A172 (cell line): ENCODE measurements at regions not wholly inside any gene's neighbourhood (a gene's known extent, or its start where the extent isn't known, plus 50 kb on each side); places are given as distances from the start of the nearest gene placed in this dataset.

Experiments
- DNase-seq: peaks from one replicate; pipeline ENCODE4 v3.0.0-alpha.2; 2015; ENCODE audit warnings: low spot score

DNA sequence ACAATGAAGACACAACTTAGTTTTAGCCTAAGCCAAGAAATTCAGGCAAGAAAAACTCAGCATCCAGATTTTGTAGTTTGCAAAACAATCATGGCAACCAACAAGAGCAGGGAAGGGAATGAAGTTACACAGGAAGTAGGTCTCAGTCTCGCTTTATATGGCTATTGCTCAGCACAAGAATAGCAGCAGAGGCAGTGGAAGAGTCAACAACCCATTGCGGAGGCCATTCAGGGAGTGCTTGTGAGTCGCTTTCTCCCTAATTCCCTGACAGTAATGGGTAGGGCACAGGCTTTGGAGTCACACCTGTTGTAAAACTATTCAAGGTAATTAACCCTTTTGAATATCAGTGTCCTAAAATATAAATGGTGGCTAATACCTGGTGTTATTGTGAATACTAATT is 238.5 kb downstream of the HDGFL1 start:
- no peak for DNase-seq

DNA sequence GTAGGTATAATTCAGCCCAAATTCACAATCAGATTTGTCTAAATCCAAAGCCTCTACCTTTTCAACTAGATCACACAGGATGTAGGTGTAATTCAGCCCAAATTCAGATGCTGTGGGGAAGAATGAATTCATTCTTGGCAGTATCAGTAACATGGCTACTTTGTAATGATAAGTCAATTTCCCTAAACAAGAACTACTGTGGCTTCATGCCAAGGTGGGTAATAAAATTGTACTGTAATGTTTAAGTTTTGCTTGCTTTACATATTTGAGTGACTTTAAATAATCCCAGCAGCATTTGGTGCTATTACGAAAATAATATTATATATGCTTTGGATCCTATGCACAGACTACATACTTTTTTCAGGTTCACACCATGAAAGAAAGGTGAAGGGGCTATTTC is 239.1 kb downstream of the HDGFL1 start:
- no peak for DNase-seq

DNA sequence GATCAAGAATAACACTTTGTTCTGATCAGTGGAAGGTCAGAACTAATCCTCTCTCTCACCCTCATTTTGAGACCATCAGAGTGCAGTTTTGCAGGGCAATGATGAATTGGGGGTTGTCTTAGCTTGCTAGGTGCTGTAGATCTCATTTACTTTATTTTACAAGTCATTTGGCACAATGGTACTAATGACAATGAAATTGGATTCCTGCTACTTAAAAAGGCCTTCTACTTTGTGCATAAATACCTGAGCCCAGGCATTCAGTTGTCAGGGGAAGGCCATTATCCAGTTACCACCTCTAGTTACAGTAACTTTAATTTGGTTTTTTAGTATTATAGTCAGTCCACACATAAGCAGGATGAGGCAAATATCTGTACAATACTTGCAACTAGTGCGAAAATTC is 240.0 kb downstream of the HDGFL1 start:
- DNase-seq, result no peak

DNA sequence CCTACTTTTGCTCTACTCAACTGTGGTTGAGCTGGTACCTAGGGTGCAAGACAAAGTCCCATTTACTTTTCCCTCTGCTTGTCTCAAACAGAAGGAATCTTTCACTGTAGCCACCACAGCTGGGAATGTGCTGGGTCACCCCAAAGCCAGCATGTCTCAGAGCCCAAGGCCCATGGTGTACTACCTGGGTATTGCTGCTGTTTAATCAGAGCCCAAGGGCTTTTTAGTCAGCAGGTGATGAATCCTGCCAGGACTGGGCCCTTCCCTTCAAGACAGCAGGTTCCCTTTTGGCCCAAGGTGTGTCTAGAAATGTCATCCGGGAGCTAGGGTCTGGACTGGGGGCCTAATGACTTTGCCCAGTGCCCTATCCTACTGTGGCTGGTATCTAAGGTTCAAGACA is 249.8 kb downstream of the HDGFL1 start:
- DNase-seq, result no peak

DNA sequence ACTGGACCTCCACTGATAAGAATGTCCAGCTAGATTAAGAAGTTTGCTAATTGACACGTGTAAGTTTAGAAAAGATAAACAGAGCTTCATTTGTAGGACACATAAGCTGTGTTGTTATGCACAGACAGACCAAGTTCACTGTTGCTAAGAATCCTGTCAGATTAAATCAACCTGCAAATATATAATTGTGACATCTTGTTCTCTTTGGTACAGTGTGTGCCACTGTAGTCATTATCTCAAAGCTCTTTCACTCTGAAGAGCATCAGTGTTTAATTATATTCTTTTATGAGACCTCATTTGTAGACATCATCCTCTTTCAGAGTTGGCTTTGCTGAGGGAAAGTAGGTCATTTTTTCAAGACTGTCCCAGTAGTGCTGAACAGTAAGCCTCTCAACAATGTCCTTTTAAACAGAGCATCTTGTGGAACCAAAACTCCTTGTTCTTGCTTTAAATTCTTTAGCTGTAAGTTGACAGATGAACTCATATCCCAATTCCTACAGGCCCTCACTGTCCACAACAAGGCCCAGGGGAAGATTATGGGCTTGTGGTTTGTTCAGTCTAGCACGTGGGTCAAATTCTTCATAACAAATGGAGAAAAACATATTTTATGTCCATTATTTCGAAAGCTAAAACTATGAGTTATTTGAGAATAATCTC is 252.4 kb downstream of the HDGFL1 start:
- no peak for DNase-seq

DNA sequence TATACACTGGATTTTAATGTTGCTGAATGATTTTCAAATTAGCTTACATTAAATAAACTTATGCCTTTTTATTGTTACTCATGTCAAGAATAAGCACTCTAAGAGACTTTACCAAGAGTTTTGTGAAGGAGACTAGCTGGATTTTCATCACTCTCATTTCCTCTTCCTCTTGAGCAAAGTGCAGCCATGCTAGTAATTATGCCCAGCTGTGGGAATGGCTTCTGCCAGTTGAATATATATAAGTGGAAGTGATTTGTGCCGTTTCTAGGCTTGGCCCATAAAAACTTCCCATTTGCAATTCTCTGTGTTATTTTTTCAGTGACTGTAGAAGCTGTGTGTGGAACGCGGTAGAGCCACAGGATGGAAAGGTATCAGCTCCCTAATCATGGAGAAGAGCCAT is 255.8 kb downstream of the HDGFL1 start:
- DNase-seq, result no peak

DNA sequence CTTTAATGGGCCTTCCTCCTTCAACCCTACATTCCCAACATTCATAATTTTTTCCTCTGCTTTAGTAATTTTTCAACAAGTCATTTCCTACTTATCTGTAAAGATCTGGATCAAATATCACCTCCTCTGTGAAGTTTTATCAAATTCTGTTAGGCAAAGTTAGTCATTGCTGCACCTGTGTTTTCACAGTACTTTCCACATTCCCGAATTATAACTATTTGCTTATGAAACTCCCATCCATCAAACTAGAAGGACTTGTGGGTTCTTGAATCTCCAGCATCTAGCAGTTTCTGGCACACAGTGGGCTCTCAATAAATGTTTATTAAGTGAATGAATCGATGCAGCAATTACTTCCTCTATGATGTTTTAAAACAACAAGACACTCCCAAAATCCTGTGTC is 257.6 kb downstream of the HDGFL1 start:
- DNase-seq, result peak; percentile 41

DNA sequence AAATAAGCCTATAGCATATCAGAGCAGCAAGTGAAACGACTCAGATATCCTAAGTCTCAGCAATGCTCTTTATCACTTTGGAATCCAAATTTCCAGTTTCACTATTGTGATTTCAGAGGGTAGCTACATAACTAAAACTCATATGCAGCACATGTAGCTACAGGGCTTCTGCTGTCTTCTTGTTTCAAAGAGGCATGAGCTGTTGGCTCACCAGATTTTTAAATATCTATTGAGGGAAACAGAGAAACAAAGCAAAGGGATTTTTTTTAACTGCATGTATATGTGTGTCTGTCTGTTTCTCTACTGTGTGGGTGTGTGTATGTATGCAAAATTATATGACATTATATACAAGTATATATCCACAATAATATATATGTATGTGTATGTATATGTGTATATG is 258.4 kb downstream of the HDGFL1 start:
- no peak for DNase-seq

DNA sequence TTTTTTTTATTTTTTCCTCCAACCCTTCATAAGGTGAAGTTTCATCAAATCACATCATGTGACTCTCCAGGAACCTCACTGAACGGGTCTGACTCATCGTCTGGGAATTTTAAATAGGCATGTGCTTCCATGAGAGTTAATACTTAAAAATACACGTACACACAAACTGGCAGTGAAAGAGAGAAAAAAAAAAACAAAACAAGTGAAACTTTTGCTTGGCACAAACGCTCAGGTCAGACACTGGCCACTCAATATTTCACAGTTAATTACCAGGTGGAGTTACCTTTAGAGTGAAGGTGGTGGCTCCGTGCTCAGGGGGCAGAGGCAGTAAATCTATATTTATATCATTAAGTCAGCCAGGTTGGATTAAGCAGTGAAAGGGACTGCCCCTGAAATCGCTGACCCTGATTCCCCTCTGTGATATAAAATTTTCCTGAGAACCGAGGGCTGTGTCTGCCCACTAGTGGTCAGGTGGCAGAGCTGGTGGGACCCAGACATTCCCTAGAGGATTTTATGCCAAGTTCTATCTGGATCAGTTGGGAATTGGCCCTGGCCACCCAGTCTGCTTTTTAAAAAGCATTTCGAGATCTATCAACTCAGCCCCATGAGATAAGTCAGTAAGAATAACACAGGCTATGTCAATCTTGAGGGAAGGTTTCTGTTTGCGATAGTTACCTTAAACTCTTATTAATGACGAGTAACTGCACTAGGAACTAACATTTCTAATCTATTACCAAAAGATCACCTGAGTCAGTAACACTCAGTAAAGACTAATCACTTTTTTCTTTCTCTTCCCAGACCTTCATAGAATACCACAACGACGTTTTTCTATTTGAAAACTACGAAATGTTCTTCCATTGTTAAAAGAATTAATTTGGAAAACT is 259.1 kb downstream of the HDGFL1 start:
- peak; percentile 93 for DNase-seq

DNA sequence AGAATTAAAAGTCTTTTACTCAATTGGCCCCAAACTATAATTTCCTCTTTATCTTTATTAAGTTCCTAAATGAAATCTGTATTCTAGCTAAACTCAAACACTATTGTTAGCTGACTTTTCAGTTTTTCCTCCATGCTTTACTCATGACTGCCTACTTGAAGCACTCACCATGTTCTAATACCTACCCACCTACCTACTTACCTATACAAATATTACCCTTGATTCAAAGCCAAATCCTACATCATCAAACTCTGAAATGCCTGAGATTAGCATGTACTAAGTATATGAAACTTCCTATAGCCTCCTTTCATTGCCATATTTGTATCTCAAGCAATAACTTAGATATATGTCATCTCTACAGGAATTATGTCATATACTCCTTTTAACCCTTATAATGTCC is 259.7 kb downstream of the HDGFL1 start:
- no peak for DNase-seq

DNA sequence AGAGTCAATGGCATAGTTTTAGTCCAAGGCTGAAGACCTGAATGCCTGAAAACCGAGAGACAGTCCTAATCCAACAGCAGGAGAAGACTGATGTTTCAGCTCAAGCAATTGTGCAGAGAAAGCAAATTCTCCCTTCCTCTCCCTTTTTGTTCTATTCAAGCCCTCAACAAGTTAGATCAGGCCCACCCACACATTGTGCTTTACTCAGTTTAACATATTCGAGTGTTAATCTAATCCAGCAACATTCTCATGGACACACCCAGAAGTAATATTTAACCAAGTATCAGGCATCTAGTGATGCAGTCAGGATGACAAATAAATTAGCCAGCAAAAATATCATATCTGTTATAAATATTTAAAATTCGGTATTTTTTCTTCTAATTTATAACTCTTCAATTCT is 261.1 kb downstream of the HDGFL1 start:
- no peak for DNase-seq

DNA sequence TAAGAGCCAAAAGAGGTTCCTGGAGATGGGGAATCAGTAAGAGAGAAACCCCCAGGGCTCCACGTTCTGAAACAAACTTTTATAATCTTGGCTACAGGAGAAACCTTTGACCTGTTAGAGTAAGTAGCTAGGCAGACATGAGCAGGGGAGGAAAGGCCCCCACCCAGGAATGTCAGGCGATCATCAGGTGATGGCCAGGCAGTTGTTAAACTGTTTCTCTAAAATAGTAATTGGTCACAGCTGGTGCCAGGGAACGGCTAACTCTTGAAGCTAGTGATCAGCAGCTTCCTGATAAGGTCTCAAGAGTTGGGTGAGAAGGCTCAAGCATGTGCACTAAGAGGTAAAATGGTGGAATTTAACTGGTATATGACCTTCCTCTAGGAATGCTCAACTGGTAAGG is 263.8 kb downstream of the HDGFL1 start:
- no peak for DNase-seq

DNA sequence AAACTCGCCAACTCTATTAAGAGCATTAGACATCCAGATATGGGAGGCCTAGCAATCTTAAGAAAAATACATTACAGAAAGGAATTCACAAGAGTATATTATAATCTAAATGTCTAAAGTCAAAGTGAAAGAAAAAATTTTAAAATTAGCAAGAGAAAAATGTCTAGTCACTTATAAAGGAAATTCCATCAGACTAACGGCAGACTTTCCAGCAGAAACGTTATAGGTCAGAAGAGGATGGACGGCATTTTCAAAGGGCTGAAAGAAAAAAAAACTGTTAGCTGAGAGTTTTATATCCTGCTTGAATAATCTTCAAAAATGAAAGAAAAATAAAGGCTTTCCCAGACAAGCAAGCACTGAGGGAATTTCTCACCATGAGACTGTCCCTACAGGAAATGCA is 269.0 kb downstream of the HDGFL1 start:
- DNase-seq, result no peak

DNA sequence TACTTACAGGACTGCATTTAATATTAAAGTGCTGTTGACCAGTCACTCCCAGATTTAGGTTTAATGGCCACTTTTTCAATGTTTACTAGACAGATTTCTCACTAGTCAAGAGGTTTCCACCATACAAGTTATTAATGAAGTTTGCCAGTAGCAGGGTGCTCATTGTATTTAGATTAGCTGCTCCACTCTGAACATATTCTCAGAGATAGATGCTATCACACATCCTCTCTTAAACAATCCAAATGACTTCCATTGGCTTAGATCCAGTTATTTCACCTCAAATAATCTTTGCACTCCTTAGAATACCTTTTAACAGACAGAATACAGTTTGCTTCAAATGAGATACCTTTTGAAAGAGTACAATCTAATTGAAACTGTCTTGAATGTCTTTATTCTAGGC is 276.1 kb downstream of the HDGFL1 start:
- DNase-seq, result no peak

DNA sequence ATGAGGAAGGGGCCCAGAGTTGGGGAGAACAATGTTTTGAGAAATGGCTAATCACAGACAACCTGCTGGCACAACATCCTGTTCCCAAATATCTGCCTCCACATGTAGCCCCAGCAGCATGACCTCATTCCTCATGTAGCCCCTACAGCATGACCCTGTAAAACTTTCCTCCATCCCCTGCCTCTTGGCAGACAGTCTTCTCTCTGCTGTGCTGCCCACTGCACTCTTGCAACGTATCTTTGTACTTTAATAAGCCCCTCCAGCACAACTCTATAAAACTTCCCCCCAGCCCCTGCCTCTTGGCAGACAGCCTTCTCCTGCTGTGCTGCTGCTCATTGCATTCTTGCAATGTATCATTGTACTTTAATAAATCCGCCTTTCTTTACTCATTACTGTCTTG is 278.8 kb downstream of the HDGFL1 start:
- DNase-seq, result no peak

DNA sequence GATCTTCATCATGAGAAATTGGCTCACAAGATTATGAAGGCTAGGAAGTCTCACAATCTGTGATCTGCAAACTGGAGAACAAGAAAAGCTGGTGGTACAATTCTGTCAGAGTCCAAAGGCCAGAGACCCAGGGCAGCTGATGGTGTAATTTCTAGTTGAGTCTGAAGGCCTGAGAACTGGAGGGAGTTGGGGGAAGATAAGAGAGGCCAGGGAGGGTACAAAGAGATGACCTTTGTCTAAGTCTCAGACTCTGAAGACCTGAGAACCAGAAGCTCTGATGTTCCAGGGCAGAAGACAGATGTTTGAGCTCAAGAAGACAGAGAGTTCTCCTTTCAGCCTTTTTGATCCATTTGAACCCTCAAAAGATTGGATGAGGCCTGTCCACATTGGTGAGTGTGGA is 280.6 kb downstream of the HDGFL1 start:
- DNase-seq, result no peak

DNA sequence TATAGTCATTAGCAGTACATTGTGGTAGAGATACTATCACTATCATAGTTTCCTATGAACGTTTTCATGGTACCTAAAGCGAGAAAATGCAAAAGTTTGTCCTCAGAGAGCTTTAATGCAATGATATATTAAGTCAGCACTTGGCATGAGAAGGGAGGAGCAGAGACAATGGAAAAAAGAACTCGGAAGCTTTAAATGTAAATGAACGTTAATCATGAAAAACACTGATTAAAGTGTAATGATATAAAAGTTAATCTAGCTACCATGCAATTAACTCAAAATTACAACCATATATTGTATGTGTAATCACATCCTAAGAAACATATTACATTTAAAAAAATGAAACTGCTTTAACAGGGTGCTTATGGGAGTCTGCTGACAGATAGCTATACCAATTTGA is 282.7 kb downstream of the HDGFL1 start:
- no peak for DNase-seq

DNA sequence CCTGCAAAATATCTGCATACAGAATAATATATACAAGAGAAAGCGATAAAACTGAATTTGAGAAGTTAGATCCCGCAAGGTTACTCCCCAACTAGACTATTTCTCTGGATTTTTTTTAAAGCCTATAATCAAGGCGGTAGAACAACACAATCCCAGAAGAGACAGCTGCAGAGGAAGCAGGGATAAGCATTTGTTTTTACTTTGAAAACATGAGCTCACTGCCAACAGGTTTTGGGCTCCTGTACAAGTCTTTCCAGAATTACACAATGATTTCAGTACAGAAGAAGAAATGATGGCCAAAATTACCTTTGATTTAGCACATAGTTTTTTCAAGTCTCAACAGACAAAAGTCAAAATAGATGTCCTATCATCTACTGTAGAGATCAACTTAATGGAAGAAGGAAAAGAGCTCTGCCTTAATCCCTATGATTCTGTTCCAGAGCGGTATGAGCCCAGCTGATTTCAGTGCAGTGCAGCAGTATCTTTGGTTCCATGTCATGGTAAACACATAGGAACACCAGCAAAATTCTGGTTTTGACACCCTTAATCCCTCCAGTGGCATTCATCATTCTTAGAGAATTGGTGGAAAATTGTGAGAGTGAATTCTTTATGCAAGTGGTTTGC is 304.3 kb downstream of the HDGFL1 start:
- no peak for DNase-seq

DNA sequence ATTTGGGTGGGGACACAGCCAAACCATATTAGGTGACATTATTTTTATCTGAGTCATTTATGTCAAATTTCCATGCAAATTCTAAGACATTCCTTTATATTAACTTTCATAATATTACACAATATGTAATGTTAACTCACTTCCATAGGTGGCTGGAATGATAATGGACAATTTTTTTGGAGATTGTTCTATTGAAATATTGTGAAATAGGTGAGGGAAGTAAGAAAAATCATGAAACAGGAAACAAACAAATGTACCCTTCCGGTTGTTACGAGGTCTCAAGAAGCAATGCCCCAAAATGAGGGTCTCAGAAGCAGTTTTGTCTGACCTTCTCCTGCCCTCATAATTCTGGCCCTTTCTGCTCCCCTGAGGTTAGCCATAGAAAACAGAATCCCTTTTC is 306.5 kb downstream of the HDGFL1 start:
- no peak for DNase-seq

DNA sequence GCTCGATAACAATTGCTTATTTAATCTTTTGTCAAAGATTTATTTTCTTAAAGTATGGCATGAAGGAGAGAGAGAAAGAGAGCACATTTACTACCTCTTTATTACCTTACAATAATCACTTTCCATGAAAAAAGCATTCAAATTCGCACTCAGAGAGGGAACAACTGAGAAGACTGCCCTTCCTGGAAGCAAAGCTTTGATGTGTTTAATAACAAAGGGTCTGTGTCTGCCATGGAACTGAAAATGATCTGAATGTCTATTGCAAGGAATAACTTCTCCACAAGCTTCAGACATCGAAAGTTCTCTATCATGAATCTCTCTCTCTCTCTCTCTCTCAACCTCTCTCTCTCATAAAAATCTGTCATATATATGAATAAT is 308.9 kb downstream of the HDGFL1 start:
- DNase-seq, result no peak

DNA sequence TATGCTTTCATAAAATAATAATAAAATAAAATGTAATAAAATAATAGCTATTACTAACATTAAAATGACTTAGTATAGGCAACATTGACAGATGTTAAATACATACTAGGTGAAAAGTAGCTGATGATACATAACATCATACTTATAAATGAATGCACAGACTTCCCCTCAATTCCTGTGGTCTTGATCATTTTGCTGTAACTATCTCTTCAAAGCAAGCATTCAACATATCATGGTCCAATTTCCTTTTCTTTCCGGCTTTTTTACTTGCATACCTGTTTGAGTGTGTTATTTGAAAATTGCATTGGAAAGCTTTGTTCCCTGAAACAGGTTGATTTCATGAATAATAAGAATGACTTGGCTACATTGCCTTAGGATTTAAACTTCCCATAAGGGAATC is 309.3 kb downstream of the HDGFL1 start:
- no peak for DNase-seq

DNA sequence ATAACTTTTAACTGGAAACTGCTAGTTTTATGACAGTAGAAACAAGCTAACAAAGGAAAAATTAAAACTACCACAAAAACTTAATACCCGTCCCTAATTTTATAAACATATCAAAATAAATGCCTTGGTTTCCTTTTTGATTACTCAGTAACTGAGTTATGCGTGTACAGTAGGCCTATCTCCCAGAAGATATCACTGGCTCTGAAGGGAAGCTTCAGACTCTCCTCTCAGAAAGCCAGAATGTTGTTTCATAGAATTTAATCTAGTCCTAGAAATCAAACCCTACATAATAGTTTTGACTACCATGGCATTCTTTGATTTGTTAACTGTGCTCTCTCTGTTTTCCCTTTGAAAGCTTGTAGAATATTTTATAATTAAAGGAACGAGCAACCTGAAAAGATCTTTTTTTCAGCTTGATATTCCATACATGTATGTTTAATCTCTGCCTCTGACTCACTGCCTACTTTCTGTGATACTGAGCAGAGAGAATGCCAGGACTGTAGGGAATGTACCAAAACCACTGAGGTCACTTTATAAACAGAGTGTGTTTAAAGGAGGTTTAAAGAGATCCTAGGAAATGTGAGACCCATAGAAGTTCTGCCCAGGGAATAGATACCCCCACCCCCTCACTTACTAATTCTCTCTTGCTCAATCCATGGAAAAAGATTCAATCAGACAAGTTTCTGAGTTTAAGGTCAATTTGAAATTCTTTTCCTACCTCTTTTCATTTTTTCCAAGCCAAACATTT is 311.5 kb downstream of the HDGFL1 start:
- DNase-seq, result peak; percentile 87
